Stimulated activated CD4-positive, alpha-beta T cell treated with anti-CD3 and anti-CD28 coated beads, Interleukin-15, amount 100 ng/mL, for 48 hours (primary cell): ENCODE measurements at regions not wholly inside any gene's neighbourhood (a gene's known extent, or its start where the extent isn't known, plus 50 kb on each side); places are given as distances from the start of the nearest gene placed in this dataset.

ENCODE experiments used
- DNase-seq, 2 donors: peaks; one replicate each; pipeline ENCODE4 v3.0.0-alpha.2; 2020; ENCODE audit warnings: low read depth in 2 of 2

DNA sequence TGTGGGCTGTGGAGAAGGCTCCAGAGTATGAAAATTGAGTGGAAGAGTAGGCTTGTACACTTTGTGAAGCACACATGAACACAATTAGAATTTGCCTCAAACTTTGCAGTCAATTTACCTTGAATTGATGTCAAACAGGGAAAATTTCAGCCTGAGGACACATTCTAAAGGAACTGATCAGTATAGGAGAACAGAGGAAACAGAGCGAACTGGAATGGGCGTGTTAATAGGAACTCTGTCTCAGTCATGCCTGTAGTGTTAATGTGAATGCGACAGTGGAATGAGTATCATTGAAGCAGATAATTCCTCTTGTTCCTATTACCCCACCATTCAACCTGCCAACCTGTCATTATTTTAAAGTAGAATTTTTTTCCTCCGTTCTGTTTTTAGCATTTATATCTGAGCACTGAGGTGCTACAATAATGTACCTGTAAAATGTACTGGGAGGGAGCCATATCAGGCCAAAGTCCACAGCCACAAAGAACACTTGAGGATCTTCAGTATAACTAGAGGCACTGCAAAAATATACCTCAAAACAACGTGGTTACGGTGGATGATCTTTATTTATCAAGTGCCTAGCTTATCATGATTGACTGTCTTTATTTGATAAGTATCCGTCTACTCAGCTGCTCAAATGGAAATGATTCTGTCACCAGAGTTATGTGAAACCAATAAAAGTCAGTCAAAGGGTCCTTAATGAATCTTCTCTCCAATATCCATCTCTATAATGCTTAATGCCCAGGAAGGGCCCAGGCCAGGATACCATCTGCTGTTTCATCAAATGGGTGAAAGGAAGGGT, 125.3 kb upstream of the STMND1 start:
- no peak for DNase-seq

DNA sequence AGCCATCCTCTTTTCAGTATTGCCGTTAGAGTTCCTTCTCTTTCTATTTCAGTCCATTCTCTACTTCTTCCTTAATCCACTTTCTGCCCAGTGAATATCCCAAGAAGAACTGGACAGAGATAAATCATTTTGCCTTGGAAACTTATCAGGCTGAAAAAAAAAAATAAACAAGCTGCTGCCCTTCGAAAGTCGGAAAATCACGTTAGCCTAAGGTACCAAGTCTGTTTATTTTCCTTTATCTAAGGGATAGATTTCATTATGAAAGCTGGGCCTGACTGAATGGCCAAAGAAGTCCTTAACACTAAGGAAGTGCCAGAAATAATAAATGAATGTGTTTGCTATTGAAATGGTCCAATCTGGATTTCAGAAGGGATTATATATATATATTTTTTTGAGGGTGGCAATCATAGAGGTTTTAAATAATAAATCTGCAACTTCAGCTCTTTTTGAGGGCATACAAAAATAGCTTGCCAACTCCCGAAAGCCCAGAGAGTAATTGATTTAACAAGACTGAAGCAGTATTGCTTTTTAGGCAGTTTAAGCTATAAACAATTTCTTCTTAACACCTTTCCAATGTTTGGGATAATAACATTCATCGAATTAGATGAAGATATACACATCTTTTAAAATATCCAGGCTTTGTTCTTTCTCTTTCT, 127.0 kb upstream of the STMND1 start:
- DNase-seq = no peak

DNA sequence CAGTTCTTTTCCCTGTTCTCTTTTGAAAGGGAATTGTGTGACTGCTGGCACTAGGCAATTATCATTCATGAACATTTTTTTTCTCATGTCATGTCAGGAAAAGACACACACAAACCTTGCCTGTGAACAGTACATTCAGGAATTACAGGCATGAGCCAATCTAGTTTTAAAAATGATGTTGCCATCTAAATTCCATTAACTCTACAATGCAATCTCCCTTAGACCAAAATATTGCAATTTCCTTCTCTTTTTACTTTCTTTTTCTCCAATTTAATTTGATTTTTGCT, 127.5 kb upstream of the STMND1 start:
- no peak for DNase-seq

DNA sequence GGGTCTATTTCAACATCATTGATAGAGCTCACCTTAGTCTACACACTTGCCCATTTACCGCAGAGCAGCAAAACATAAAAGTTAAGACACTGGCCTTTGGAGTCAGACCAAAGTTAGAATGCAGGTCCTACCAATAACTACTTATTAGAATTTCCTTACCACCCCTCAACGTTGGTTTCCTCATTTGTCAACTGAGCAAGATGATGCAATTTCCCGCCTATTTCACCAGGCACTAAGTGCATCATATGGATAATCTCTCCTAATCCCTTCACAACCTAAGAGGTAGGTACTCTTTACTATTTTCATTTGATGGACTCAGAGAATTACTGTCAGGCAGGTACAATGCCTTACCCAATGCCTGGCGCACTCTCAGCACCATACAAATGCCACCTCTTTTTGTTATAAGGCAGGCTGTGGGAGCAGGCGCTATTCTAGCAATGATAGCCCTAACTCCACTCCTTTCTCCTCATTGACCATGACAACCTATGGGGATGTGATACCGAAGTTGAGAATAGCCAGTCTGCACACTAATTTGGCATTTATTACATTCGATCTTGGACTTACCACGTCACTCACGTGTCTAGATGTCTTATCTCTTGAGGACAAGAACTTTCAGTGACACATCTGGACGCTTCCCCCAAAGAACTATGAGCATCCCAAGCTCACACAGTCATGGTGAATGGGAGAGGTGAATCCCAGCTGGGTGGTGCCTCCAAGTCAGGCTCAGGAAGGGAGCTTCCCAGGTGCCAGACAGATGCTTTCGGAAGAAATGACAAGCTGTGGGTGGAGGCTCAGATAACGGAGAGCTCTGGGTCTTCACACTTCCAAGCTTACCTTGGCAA, 128.1 kb upstream of the STMND1 start:
- no peak for DNase-seq

DNA sequence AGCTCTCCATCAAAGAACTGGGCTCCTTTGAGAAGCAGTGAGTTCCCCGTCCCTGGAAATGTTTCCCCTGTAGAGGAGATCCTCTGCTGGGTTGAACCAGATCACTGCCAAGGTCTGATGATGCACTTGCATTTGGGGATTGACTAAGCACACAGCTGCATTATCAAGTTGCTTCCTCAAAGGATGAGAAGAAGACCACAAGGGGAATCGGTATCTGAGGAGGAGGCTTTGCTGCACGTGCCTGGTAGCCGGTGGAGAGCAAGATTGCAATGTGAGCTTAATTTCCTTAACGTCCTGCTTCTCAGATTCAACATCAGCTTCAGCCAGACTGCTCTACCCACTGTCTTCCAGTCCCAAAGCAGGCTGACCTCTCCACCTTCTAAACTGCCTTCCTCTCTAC, 128.8 kb upstream of the STMND1 start:
- DNase-seq = no peak

DNA sequence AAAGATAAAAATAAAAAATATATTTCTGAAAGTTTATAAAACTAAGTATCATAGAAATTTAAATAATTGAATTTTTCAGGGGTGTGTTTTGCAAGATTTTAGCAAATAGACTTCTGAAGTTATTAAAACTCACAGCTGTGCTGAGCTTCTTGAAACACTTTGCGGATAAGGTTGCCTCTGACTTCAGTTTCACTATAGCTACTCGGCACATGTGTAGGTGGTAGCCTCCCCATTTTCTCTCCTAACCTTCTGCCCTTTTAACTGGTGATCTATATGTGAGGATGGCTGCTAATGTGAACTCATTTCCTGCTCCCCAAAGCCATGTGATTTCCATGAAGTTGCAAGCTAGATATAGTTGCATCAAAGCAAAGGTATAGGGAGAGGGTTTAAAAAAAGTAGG, 129.3 kb upstream of the STMND1 start:
- no peak for DNase-seq

DNA sequence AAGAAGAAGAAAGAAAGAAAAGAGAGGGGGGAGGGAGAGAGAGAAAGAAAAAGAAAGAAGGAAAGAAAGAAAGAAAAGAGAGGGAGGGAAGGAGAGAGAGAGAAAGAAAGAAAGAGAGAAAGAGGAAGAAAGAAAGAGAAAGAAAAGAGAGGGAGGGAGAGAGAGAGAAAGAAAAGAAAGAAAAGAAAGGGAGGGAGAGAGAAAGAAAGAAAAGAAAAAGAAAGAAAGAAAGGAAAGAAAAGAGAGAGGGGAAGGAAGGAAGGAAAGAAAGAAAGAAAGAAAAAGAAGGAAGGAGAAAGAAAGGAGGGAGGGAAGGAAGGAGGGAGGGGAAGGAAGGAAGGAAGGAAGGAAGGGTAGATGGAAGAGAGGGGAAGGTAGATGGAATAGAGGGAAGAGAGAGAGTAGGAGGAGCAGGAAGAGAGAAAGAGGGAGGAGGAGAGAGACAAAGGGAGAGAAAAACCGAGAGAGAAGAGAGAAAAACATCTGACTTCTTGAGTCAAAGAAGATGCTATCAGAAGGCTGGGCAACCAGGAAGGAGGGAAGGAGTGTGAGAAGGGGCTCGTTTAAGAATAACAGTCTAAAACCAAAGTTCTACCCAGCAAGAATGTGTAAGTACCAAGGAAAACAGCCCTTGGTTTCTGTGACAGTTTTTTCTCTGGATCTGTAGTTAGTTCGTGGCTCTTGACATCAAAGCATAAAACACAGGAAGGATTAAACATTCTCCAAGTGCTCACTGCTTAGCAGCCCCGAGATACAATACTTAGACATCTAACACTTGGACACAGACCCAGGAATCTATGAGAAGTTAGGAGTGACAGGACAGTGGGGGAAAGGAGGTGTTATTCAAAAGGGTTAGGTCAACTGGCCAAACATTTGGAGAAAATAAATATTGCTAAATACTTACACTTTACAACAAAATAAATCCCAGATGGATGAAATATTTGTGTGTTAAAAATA, 131.9 kb upstream of the STMND1 start:
- no peak for DNase-seq

DNA sequence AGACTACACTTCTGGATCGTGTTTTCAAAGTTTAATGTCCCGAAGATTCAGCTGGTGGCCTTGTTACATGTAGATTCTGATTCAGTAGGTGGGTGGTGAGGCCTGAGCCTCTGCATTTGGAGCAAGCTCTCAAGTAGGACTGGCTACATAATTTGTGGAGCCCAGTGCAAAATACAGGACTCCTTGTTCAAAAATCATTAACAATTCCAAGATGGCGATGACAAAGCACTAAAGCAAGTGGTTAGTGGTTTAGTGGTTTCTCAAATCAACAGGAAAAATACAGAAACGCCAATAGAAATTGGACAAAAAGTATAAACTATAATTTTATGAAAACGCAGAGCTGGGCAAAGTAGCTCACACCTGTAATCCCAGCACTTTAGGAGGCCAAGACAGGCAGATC, 133.7 kb upstream of the STMND1 start:
- DNase-seq = no peak

DNA sequence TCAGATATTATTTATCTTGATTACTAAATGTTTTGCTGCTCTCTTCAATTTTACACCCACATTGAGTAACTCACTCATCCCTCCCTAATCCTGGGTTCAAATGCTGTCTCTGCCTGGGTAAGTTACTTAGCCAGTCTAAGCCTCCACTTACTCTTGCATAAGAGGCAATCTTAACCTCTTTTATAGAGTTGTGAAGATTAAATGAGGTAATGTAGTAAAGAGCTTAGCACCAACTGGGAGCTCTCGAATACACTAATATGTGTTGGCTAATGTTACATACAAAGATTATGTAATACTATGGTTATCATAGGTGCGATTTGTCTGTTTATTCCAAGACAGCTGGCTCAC, 134.4 kb upstream of the STMND1 start:
- no peak for DNase-seq

DNA sequence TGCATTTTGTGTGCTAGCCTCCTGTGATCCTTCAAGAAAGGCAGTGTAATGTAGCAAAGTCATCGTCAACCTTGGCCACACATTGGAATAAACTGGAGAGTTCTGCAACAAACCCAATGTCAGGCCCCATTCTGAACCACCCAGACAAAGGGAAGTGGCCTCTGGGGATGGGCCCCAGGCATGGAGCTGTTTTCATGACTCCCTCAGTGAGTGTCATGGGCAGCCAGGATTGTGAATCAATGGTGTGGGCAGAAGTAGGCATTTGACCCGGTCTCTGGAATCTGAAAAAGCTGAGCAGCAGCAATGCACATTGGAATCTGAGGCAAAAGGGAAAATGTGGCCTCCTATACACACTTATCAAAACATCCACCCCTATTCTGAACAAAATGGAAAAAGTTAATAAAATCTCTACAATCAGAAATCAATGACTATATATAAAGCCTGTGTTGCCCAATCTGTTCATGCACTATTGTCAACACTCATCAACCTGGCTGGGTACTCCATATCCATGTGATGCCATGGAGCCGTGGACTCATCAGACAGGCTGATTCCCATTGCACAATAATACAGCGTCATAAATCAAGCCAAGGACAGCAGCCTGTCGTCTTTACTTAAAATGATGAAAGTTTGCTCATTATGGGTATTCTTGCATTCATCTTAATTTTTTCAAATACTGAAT, 134.9 kb upstream of the STMND1 start:
- DNase-seq = no peak

DNA sequence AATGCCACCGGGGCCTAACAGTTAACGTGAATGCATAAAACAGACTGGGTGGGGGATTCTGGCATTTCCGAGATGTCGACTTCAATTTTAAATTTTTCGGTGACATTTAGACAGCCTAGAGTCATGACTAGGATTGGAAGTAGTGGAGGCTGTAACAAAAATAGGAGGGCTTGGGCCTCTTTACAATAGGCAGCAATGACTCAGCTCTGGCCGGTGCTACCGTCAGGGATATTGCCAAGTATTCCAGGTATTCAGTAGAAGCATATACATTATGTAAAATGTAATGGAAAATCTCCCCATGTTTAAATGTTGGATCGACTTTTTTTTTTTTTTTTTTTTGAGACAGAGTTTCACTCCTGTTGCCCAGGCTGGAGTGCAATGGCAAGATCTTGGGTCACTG, 136.2 kb upstream of the STMND1 start:
- DNase-seq = no peak

DNA sequence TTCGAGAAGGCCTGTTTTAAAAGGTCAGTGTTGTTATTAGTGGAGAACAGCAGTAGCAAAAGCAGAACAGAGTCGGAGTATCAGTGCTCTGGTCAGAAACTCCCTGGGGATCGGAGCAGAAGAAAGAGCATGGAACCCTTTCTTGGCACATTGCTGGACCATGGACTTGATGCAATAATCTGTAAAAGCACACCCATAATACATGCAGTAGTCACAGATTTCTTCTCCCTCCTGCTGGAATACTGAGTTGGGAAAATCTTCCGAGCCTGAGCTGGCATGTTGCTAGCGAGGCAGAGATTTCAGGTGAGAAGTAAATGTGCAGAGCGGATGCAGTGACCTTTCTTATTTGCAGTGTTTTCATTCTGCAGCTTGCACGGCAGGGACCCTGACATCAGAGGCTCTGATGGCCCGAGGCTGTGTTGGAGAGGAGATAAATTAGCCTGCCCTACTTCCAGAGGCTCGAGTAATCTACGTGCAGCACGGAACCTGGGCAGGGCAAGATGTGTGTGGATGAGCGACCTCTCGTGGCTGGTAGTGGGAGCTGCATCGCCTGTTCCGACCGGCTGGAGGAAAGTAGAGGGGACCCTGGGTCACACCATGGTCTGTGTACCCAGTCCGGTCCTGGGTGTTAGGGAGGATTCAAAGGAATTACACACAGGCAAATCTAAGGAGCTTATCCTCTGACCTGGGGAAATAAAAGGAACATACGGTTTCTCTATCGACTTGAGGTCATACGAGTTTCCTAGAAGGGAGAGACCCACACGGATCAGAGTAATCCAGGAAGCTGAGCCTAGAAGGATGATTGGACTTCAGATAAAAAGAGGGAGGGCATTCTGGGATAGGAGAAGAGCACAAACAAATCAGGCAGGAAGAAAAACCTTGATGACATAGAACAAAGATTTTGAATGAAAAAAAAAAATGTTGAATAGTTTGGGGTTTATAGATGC, 137.0 kb upstream of the STMND1 start:
- peak; percentile 57 for DNase-seq

DNA sequence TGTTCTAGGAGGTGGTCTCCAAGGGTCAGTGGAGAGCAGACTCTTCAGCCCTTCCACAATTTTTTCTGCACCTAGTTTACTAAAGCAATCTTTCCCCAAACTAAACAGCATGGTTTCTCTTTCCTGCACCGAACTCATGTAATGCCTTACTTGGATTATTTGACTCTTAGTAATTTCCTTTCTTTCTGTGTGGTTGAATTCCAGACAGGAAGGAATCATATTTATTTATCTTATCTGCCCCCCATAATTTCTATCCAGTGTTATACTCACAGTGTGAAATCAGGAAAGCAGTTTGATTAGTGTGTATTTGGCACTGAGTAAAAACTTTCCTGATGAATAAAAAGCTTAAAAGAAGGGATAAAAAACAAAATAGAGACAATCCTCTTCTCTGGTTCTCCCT, 140.3 kb upstream of the STMND1 start:
- no peak for DNase-seq

DNA sequence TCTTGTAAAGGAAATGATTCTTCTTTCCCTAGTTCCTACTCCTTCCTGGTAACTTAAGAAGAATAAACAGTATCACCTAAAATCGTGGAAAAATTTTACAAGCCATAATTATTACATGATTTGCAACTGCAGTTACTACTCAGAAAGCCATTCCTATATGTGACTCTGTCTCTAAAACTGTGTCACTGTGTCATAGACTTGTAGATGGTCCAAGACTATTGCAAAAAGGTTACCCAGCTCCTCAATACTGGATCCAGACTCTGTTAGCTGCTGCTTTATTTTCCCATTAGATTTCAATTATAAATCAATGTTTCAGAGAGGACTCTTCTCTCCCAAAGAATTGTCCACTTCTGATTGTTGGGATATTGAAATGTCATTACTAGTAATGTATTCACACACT, 142.1 kb upstream of the STMND1 start:
- DNase-seq = no peak

DNA sequence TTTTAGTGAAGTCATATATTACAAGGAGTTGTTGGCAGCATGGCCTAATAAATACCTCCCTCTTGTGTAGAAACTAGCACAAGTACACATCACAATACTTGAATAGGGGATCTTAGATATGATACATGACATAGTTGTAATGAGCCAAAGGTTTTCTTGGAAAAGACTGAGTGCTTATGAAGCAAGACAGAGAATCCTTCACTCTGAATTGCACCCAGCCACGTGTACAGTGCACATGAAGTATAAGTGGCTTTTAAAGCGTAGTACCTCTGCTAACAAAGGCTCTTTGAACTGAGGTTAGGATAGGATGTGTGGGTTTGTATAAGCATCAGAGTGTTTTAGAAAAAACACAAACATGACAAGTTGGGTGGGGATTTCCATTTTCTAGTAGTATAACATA, 145.5 kb upstream of the STMND1 start:
- no peak for DNase-seq

DNA sequence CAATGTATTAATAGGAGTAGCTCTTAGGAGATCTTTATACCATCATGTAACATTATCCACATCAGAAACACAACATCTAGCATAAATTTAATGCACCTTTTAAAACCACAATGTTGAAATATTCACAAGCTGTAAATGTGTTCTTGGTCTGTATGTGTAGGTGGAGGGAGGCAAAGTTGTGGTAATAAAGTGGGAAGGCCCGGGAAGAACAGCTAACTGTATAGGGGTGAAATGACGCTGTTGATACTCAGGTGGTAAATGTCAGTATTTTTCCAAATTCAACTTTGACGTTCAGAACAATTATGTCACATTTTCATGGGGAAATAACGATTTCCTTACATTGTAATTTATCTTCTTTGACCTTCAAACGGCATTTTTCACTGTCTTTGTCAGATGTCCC, 146.0 kb upstream of the STMND1 start:
- DNase-seq = no peak

DNA sequence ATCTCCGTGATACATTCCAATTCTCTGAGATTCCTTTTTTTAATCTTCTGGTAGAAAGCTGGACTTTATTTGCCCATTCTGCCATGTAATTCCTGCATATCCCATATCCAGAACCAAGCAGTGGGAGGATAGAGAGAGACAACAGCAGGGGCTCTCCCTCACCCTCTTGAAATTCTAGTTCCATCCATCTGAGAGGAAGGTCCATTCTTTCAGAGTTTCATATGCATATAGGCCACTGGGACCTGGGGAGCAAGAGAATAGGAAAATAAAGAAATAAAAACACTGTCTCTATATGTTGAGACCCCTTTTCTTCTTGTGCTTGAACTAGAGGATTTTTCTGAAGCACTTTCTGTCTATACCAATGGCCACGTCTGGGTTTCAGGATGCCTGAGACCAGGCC, 147.9 kb upstream of the STMND1 start:
- no peak for DNase-seq

DNA sequence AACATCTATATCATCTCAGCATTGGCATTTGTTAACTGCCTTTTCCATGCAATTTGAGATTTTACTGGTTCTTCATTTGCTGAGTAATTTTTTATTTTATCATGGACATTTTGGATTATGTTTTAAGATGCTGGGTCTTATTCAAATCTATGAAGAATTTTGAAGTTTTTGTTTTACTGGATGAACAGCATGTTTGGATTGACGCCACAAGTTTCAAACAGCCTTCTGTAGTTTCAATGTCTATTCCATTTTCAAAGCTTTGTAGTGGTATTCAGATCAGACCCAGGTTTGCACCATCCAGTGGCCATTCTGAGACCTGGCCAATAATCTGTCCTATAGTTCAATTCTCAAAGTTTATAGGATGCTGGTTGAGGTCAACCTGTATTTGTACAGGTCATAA, 148.4 kb upstream of the STMND1 start:
- DNase-seq = no peak

DNA sequence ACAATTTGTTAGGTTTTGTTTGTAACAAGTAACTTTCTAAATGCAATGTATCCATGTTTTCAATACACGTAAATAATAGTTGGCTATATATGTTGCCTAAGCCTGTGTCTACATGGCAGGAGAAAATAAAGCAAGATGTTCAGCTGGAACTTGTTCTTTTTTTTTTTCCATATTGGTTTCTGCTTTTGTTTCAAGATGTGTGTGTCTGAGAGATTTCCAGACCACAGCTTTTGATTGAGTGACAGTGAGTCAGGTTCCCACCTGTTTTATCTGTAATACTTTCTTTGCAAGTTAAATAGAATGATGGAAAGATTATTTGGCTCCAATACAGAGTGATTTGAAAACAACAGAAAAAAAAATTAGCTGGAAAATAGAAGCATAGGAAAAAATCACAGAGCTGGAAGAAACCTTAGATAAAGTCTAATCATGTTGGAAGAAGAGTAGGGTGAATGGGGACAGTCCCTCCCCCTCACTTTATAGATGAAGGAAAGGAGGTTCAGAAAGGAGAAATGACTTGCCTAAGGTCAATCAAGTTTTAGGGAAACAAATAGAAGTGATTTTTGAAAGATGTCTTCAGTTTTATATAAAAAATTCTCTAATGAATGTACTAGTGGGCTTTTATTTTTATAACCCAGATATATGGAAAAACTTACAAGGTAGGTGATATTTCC, 150.9 kb upstream of the STMND1 start:
- DNase-seq = no peak

DNA sequence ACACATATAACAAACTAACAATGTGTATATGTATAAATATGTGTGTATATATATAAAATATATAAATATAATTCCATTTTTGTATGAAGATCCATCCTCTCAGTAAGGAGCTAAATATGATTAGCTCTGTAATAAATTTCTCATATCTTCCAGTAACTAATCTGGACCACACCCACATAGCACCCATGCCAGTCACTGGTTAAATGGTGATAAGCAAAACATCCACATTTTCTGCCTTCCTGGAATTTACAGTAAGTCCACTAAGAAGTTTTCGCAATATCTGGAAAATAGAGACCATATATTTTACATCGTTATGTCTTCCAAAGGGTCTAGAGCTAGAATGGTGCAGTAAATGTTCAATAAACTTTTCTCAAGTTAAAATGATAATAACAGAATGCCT, 151.5 kb upstream of the STMND1 start:
- no peak for DNase-seq
